Endothelial cell of umbilical vein (primary cell): ENCODE measurements at regions not wholly inside any gene's neighbourhood (a gene's known extent, or its start where the extent isn't known, plus 50 kb on each side); places are given as distances from the start of the nearest gene placed in this dataset.

Source experiments
- BruUV-seq: library from RNA; stranded (reverse); fragments of 400-500 nt; replicated peaks from 2 replicates; lab custom pipeline; 2021; lab: Mats Ljungman, UMichigan
- CTCF ChIA-PET: fragments of 300-600, 350-600 bp; sonication (Branson Sonifier 250); formaldehyde crosslinking; loops from one replicate; lab custom pipeline; 2021; ENCODE audit warnings: antibody characterized with exemption, inconsistent platforms; lab: Charles Lee
- POLR2A ChIA-PET: fragments of 300-600, 350-600 bp; sonication (Branson Sonifier 250); formaldehyde crosslinking; loops from one replicate; lab custom pipeline; 2021; ENCODE audit warnings: antibody characterized with exemption, inconsistent platforms; lab: Charles Lee
- DNase-seq: peaks from one replicate; pipeline ENCODE4 v3.0.0-alpha.2; 2011; ENCODE audit warnings: low read depth, low spot score
- FAIRE-seq: peaks from 2 replicates; lab custom pipeline; 2011; peaks lifted over from hg19 to GRCh38; lab: Jason Lieb, UNC
- H2AFZ ChIP-seq: 2 replicates; pipeline ENCODE4 v1.6.0; 2012; ENCODE audit warnings: low read depth, low read length, control low read depth, inconsistent platforms
- H3K27ac ChIP-seq: 2 replicates; pipeline ENCODE4 v1.5.1; 2011; ENCODE audit warnings: low read depth, mild to moderate bottlenecking, control low read depth, low read length, moderate library complexity; ENCODE audit not compliant: insufficient read depth
- H3K27me3 ChIP-seq, 2 experiments: 2 replicates each; pipeline versions ENCODE4 v1.6.0 to v1.6.1; 2011; ENCODE audit warnings: low read length in 2 of 2, mixed read lengths in 1 of 2; ENCODE audit not compliant: control insufficient read depth in 2 of 2, insufficient read depth in 2 of 2
- H3K36me3 ChIP-seq, 2 experiments: 2 replicates in 1 of 2; 3 replicates in 1 of 2; pipeline ENCODE4 v1.5.1; 2011; ENCODE audit warnings: low read length in 2 of 2, mild to moderate bottlenecking in 1 of 2, moderate library complexity in 1 of 2; ENCODE audit not compliant: control insufficient read depth in 2 of 2, insufficient read depth in 2 of 2; ENCODE audit errors: extremely low read depth in 1 of 2
- H3K4me1 ChIP-seq: 3 replicates; pipeline ENCODE4 v1.5.1; 2011; ENCODE audit warnings: mild to moderate bottlenecking, low read length; ENCODE audit not compliant: control insufficient read depth, insufficient read depth; ENCODE audit errors: extremely low read depth
- H3K4me2 ChIP-seq: 2 replicates; pipeline ENCODE4 v1.6.1; 2011; ENCODE audit warnings: low read length, control low read depth, mixed read lengths; ENCODE audit not compliant: insufficient read depth
- H3K4me3 ChIP-seq, 3 experiments: fragments of 200-600 bp in 1 of 3; sonication (generic), shearing (Covaris generic) in 1 of 3; replicated peaks in 1 of 3; 2 replicates each; pipeline ENCODE4 v1.5.1; 2011 to 2016; ENCODE audit warnings: control low read depth in 3 of 3, low read length in 3 of 3, mild to moderate bottlenecking in 2 of 3, inconsistent platforms in 1 of 3, low read depth in 1 of 3, moderate library complexity in 1 of 3; ENCODE audit not compliant: insufficient read depth in 1 of 3
- H3K79me2 ChIP-seq: 2 replicates; pipeline ENCODE4 v1.6.0; 2012; ENCODE audit warnings: low read length, inconsistent platforms; ENCODE audit not compliant: control insufficient read depth, insufficient read depth
- H3K9ac ChIP-seq: replicated peaks from 2 replicates; pipeline ENCODE3; 2011; ENCODE audit warnings: low read length, control low read depth; ENCODE audit not compliant: insufficient read depth; ENCODE audit errors: extremely low read depth
- H3K9me1 ChIP-seq: replicated peaks from 3 replicates; pipeline ENCODE4 v1.6.0; 2011; ENCODE audit warnings: mild to moderate bottlenecking, low read length; ENCODE audit not compliant: control insufficient read depth, insufficient read depth; ENCODE audit errors: extremely low read depth
- H3K9me3 ChIP-seq: replicated peaks from 2 replicates; pipeline ENCODE4 v1.5.1; 2012; ENCODE audit warnings: low read length, inconsistent platforms; ENCODE audit not compliant: control insufficient read depth, insufficient read depth
- H4K20me1 ChIP-seq: replicated peaks from 2 replicates; pipeline ENCODE3; 2011; ENCODE audit warnings: mild to moderate bottlenecking, low read length; ENCODE audit not compliant: control insufficient read depth, insufficient read depth; ENCODE audit errors: extremely low read depth
- CTCF ChIP-seq, 2 donors: IDR thresholded peaks; 1 replicate in 1 of 2; 2 replicates in 1 of 2; pipeline ENCODE4 v1.5.1; 2011; ENCODE audit warnings: low read length in 2 of 2, mild to moderate bottlenecking in 2 of 2, moderate library complexity in 2 of 2, control low read depth in 1 of 2, inconsistent platforms in 1 of 2, low read depth in 1 of 2; ENCODE audit not compliant: insufficient read depth in 1 of 2; ENCODE audit errors: extremely low read depth in 1 of 2
- EZH2 ChIP-seq: IDR thresholded peaks from 2 replicates; pipeline ENCODE4 v1.6.1; 2012; ENCODE audit warnings: borderline replicate concordance, low read depth, mild to moderate bottlenecking, moderate library complexity, low read length, inconsistent platforms; ENCODE audit not compliant: severe bottlenecking
- FOS ChIP-seq: IDR thresholded peaks from 2 replicates; pipeline ENCODE4 v1.6.1; 2011; ENCODE audit warnings: mild to moderate bottlenecking, low read length, moderate library complexity, borderline replicate concordance; ENCODE audit not compliant: insufficient read depth
- GATA2 ChIP-seq: IDR thresholded peaks from 2 replicates; pipeline ENCODE4 v1.7.0; 2011; ENCODE audit warnings: low read depth, mild to moderate bottlenecking, moderate library complexity, mixed read lengths, low read length; ENCODE audit not compliant: insufficient read length, insufficient read depth
- JUN ChIP-seq: IDR thresholded peaks from 2 replicates; pipeline ENCODE4 v1.6.1; 2011; ENCODE audit warnings: borderline replicate concordance, low read depth; ENCODE audit not compliant: insufficient read length, insufficient read depth
- MAX ChIP-seq: IDR thresholded peaks from 2 replicates; pipeline ENCODE4 v1.6.1; 2011; ENCODE audit not compliant: insufficient read depth, insufficient read length
- MYC ChIP-seq: IDR thresholded peaks from one replicate; pipeline ENCODE4 v1.6.1; 2011; ENCODE audit warnings: mild to moderate bottlenecking, low read depth, low read length
- POLR2A ChIP-seq: IDR thresholded peaks from 2 replicates; pipeline ENCODE4 v1.6.1; 2012; ENCODE audit warnings: low read depth, mild to moderate bottlenecking, control low read depth, low read length
- POLR2AphosphoS5 ChIP-seq: IDR thresholded peaks from 2 replicates; pipeline ENCODE4 v1.6.1; 2012; ENCODE audit warnings: low read depth, mild to moderate bottlenecking, control low read depth, low read length, moderate library complexity; ENCODE audit not compliant: insufficient read depth
- dilution Hi-C: fragments of 300-500 bp; cut with MboI; formaldehyde crosslinking; loops from one replicate; pipeline ENCODE4 v1.15.0; 2019; ENCODE audit warnings: low sequenced_read_pairs; ENCODE audit not compliant: extremely low pct_ligation_motif_present
- intact Hi-C: fragments of 100-400 bp; cut with micrococcal nuclease; formaldehyde crosslinking; loops from one replicate; pipeline ENCODE4 v1.10.0; 2022

GRCh38 chr1:168888418-168888817 lies 159.4 kb upstream of the DPT start:
- no TSS peak for BruUV-seq
- Histone ChIP-seq H3K4me2 (no peak overlapping the region), H3K9me1 (no peaks in the 10 kb centered on the region), H3K4me1 (no peaks in the 10 kb centered on the region), H3K9me3 (no peaks in the 10 kb centered on the region), H3K79me2 (no peaks in the 10 kb centered on the region), H3K27ac (no peak overlapping the region), H2AFZ (no peak overlapping the region), H3K36me3 (no peaks in the 10 kb centered on the region), H3K27me3 (no peaks in the 10 kb centered on the region), H4K20me1 (no peaks in the 10 kb centered on the region), H3K9ac (no peak overlapping the region), H3K4me3 (no peak overlapping the region)
- intact Hi-C loops (no loop called here), dilution Hi-C loops (no loop called here)
- FAIRE-seq (no peak), DNase-seq (no peak)
- ChIA-PET CTCF (no interaction called here), POLR2A (no interaction called here)
- no peak for TF ChIP-seq POLR2AphosphoS5

DNA sequence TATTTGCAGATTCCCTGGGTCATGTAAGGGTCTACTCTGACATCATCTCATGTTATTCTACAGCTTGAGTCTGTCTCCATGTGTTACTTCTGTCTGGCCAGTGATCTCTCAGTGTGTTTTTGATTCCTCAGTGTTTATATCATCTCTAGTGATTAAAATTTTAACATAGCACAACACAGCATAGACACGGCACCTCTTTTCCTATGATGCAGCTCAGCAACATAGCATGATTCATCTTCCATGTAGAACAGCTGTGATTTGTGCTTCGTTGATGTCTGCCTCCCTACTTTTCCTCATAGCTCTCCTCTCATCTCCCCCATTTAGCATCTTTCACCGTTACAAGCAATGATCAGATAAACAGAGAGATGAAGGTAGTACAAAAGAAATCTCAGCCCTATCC lies 163.9 kb upstream of the DPT start:
- BruUV-seq, result no TSS peak
- FAIRE-seq (no peak), DNase-seq (no peak)
- H3K9me3 ChIP-seq, result no peaks in the 10 kb centered on the region
- ChIA-PET CTCF (no interaction called here), POLR2A (no interaction called here)
- H3K27me3 ChIP-seq, result no peaks in the 10 kb centered on the region
- H3K27ac ChIP-seq, result no peak overlapping the region
- H3K4me1 ChIP-seq, result no peaks in the 10 kb centered on the region
- no peaks in the 10 kb centered on the region for H3K79me2 ChIP-seq
- H2AFZ ChIP-seq, result no peak overlapping the region
- H3K36me3 ChIP-seq, result no peaks in the 10 kb centered on the region
- intact Hi-C loops (no loop called here), dilution Hi-C loops (no loop called here)
- H3K9me1 ChIP-seq, result no peaks in the 10 kb centered on the region
- no peak overlapping the region for H3K4me3 ChIP-seq
- TF ChIP-seq MYC (no peak), FOS (no peak), POLR2A (no peak), POLR2AphosphoS5 (no peak), EZH2 (no peak), GATA2 (no peak), MAX (no peak), CTCF (IDR thresholded peaks at IDR 0.05; ENCODE audit: extremely low read depth in 1 of 2, insufficient read depth in 1 of 2, low read depth in 1 of 2, low read length in 2 of 2) (no peak), JUN (no peak)
- H3K9ac ChIP-seq, result no peak overlapping the region
- no peak overlapping the region for H3K4me2 ChIP-seq
- H4K20me1 ChIP-seq, result no peaks in the 10 kb centered on the region
